HL-60 (cell line): ENCODE measurements at regions not wholly inside any gene's neighbourhood (a gene's known extent, or its start where the extent isn't known, plus 50 kb on each side); places are given as distances from the start of the nearest gene placed in this dataset.

ENCODE experiments used
- CTCF ChIP-seq: IDR thresholded peaks from one replicate; pipeline ENCODE4 v1.5.1; 2011; ENCODE audit warnings: low read length, control low read depth, inconsistent platforms; ENCODE audit not compliant: insufficient read depth
- POLR2AphosphoS5 ChIP-seq: IDR thresholded peaks from 2 replicates; pipeline ENCODE4 v1.6.1; 2012; ENCODE audit warnings: low read depth
- TF ChIP-seq, protein P1 (sequence below): IDR thresholded peaks from 2 replicates; pipeline ENCODE4 v1.6.1; 2012; ENCODE audit warnings: low read depth; ENCODE audit not compliant: insufficient replicate concordance

DNA sequence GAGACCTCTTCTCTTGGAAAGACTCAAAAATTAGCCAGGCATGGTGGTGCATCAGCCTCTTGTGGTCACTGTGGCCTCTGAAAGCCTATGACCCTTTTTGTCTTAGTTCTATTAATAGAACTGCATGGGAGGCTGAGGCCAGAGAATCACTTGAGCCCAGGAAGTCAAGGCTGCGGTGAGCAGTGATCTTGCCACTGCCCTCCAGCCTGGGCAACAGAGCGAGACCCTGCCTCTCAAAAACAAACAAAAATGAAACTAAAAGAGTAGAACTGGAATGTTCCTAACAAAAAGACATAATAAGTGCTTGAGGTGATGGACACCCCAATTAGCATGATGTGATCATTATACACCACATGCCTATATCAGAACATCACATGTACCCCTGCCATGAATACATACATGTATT, 197.0 kb upstream of the EEA1 start:
- TF ChIP-seq CTCF: no peak
- no peak for TF ChIP-seq POLR2AphosphoS5
- TF ChIP-seq, protein P1, sequence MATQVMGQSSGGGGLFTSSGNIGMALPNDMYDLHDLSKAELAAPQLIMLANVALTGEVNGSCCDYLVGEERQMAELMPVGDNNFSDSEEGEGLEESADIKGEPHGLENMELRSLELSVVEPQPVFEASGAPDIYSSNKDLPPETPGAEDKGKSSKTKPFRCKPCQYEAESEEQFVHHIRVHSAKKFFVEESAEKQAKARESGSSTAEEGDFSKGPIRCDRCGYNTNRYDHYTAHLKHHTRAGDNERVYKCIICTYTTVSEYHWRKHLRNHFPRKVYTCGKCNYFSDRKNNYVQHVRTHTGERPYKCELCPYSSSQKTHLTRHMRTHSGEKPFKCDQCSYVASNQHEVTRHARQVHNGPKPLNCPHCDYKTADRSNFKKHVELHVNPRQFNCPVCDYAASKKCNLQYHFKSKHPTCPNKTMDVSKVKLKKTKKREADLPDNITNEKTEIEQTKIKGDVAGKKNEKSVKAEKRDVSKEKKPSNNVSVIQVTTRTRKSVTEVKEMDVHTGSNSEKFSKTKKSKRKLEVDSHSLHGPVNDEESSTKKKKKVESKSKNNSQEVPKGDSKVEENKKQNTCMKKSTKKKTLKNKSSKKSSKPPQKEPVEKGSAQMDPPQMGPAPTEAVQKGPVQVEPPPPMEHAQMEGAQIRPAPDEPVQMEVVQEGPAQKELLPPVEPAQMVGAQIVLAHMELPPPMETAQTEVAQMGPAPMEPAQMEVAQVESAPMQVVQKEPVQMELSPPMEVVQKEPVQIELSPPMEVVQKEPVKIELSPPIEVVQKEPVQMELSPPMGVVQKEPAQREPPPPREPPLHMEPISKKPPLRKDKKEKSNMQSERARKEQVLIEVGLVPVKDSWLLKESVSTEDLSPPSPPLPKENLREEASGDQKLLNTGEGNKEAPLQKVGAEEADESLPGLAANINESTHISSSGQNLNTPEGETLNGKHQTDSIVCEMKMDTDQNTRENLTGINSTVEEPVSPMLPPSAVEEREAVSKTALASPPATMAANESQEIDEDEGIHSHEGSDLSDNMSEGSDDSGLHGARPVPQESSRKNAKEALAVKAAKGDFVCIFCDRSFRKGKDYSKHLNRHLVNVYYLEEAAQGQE: no peak
